Uterus (tissue), 2 donors: ENCODE measurements at regions not wholly inside any gene's neighbourhood (a gene's known extent, or its start where the extent isn't known, plus 50 kb on each side); places are given as distances from the start of the nearest gene placed in this dataset.

ENCODE experiments used
- POLR2A ChIP-seq, 2 donors: fragments of 450-650 bp; IDR thresholded peaks; one replicate each; pipeline ENCODE4 v1.6.1; 2016; ENCODE audit warnings: antibody characterized with exemption in 2 of 2, mild to moderate bottlenecking in 1 of 2, moderate library complexity in 1 of 2
- TF ChIP-seq, protein P1 (sequence below), 4 experiments: fragments of 200-600 bp in 2 of 4; fragments of 450-650 bp in 2 of 4; sonication (generic) in 2 of 4; IDR thresholded peaks; one replicate each; pipeline ENCODE4 v1.5.1; 2016 to 2019; ENCODE audit warnings: antibody characterized with exemption in 4 of 4, mild to moderate bottlenecking in 2 of 4, moderate library complexity in 1 of 4

DNA sequence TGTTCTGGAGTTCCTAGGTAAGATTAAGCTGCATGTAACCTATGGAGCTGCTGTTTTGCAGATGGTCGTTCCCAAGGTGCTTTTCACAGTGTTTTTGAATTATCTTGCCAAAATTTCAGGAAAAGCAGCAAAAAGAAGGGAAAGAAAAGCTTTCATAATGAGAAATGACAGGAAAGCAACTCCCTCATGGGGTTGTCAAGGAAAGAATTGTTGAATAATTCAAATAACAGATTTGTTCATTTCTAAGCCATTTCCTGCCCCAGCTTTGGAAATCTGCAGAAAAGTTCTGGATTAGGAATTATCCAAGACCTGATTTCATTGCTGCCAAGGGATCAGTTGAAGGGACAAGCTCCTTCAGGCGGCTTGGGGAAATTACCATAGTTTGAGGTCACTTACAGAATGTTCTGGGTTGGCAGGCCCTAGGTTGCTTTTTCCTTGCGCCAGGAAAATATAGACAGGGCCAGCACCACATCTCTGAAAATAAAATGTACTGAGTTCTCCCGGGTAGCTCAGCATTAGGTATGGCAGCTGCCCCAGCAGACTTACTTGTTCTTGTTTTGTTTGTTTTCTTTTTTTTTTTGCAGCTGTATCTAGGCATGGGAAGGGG is 354.7 kb downstream of the STIM2 start:
- TF ChIP-seq, protein P1, sequence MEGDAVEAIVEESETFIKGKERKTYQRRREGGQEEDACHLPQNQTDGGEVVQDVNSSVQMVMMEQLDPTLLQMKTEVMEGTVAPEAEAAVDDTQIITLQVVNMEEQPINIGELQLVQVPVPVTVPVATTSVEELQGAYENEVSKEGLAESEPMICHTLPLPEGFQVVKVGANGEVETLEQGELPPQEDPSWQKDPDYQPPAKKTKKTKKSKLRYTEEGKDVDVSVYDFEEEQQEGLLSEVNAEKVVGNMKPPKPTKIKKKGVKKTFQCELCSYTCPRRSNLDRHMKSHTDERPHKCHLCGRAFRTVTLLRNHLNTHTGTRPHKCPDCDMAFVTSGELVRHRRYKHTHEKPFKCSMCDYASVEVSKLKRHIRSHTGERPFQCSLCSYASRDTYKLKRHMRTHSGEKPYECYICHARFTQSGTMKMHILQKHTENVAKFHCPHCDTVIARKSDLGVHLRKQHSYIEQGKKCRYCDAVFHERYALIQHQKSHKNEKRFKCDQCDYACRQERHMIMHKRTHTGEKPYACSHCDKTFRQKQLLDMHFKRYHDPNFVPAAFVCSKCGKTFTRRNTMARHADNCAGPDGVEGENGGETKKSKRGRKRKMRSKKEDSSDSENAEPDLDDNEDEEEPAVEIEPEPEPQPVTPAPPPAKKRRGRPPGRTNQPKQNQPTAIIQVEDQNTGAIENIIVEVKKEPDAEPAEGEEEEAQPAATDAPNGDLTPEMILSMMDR (IDR thresholded peaks at IDR 0.05) = no peak
- no peak for TF ChIP-seq POLR2A (IDR thresholded peaks at IDR 0.05)
